ENCODE measurements at regions not wholly inside any gene's neighbourhood (a gene's known extent, or its start where the extent isn't known, plus 50 kb on each side); places are given as distances from the start of the nearest gene placed in this dataset.

GRCh38 chr9:31377358-31377757 lies 1007.1 kb upstream of the ACO1 start:
- no peak for TF ChIP-seq CTCF (IDR thresholded peaks at IDR 0.05; ENCODE audit: low read depth, low read length)
- DNase-seq (ENCODE audit: extremely low read depth, low read depth) = no peak

GRCh38 chr9:31388660-31389059 lies 995.8 kb upstream of the ACO1 start:
- no peak for TF ChIP-seq CTCF (IDR thresholded peaks at IDR 0.05; ENCODE audit: low read depth, low read length)
- no peak for DNase-seq (ENCODE audit: extremely low read depth, low read depth)

- no peak for DNase-seq (ENCODE audit: extremely low read depth, low read depth)
- TF ChIP-seq CTCF (IDR thresholded peaks at IDR 0.05; ENCODE audit: low read depth, low read length) = no peak
Observed at GRCh38 chr9:31389075-31389474, 995.4 kb upstream of the ACO1 start.

- TF ChIP-seq CTCF (IDR thresholded peaks at IDR 0.05; ENCODE audit: low read depth, low read length) = no peak
- DNase-seq (ENCODE audit: extremely low read depth, low read depth) = no peak
Observed at GRCh38 chr9:31390403-31391025, 993.9 kb upstream of the ACO1 start.

GRCh38 chr9:31393240-31393639 lies 991.2 kb upstream of the ACO1 start:
- DNase-seq (ENCODE audit: extremely low read depth, low read depth) = no peak
- TF ChIP-seq CTCF (IDR thresholded peaks at IDR 0.05; ENCODE audit: low read depth, low read length) = no peak

GRCh38 chr9:31394015-31394473 lies 990.4 kb upstream of the ACO1 start:
- TF ChIP-seq CTCF (IDR thresholded peaks at IDR 0.05; ENCODE audit: low read depth, low read length) = no peak
- DNase-seq (ENCODE audit: extremely low read depth, low read depth) = no peak

- DNase-seq (ENCODE audit: extremely low read depth, low read depth) = no peak
- no peak for TF ChIP-seq CTCF (IDR thresholded peaks at IDR 0.05; ENCODE audit: low read depth, low read length)
Observed at GRCh38 chr9:31412081-31412480, 972.4 kb upstream of the ACO1 start.

Measured in AG09319 (cell line).